Inflammatory macrophage (primary cell): ENCODE measurements at regions not wholly inside any gene's neighbourhood (a gene's known extent, or its start where the extent isn't known, plus 50 kb on each side); places are given as distances from the start of the nearest gene placed in this dataset.

ENCODE experiments used
- DNase-seq, 2 donors: peaks; one replicate each; pipeline ENCODE4 v3.0.0-alpha.2; 2020 to 2022

GRCh38 chr7:26520483-26520882 is 228.8 kb downstream of the SNX10 start:
- no peak for DNase-seq

- no peak for DNase-seq
Measured at GRCh38 chr7:26522633-26523032, 231.0 kb downstream of the SNX10 start.

GRCh38 chr7:26525398-26526264 is 234.0 kb downstream of the SNX10 start:
- DNase-seq = peak; percentile 18 to 20

GRCh38 chr7:26526265-26526587 is 234.6 kb downstream of the SNX10 start:
- no peak for DNase-seq

DNA sequence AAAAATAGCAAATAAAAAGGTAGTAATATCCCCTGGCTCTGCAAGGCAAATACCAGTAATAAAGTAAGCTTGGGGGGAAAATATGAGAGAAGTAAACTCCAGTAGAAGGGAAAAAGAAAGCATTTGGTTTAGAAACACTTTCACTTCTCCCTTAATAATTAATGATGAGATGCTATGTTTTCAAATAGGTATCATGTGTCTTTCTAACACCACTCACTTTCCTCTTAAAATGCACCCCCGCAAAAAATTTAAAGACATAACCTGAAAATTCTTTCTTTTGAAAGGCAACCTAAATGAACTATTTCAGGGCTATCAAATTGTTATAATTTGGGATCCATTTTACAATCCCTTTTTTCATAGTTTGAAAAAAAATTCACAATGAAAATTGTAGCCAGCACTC is 240.3 kb downstream of the SNX10 start:
- no peak for DNase-seq

DNA sequence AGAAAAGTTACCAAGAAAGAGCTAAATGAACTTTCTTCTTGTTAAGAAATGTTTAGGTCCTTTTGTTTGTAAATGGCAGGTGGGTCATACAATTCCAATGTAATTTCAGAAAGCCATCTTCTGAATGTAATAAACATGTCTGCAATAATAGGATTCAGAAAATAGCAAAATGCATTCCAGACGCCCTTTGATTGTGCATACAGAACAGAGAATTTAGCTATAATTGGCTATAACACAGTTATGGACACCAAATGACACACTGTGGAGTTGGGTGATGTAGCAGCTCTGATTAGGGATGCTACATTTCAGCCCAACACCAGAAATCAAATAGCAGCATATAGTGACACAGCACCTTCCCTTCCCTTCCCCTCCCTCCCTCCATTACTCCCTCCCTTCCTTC is 240.8 kb downstream of the SNX10 start:
- DNase-seq = no peak

DNA sequence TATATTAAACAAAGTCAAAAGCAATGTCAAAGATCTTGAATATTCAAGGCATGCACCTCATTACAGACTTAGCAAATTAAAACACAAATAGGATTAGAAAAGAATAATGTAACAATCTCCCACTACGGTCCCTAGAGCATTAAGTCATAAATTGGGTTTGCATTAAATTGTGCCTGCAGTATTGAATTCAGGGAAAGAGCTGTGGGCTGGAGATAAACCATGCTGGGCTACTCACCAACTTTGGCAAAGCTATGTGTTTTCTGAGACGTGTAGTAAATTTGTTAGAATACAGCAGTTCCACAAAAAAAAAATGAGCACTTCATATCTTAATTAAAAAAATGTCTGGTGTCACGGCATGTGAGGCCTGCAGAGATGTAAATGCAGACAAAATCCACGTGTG is 241.6 kb downstream of the SNX10 start:
- DNase-seq = no peak

DNA sequence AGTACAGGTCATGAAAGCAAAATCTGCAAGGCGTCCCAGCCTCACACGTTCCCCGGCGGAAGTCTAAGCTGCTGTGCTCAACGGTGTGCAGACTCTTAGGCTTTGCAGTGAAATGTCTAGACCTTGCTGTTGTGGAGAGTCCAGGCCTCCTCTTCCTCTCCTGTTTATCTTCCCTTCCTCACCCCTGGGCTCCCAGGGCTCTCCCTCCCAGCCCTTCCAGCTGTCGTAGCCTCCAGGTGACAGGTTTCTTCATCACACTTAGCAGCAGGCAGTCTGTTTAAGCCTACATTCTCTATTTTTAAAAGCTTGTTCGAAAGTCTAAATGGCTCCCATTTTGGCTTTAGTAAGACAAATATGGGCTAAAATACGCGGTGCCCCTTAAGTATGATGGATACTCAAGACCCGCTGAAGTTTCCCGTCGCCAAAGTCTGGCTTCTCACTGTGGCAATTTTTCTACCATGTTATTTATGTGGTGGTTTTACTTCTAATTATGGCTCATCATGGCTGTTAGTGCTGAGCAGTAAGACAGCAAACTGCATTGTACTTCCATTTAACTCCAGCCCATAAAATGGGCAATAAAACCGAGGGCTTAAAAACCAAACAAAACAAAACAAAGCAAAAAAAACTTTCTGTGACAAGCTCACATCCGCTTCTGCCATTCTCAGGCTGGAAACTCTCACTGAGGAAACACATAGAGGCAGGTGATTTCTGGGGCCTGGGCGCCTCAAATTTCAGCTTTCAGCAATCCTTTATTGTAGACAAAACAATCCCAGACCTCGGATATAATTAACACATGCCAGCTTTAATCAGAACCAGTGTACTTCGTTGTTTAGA is 243.2 kb downstream of the SNX10 start:
- no peak for DNase-seq

GRCh38 chr7:26535483-26536007 is 243.9 kb downstream of the SNX10 start:
- no peak for DNase-seq

DNA sequence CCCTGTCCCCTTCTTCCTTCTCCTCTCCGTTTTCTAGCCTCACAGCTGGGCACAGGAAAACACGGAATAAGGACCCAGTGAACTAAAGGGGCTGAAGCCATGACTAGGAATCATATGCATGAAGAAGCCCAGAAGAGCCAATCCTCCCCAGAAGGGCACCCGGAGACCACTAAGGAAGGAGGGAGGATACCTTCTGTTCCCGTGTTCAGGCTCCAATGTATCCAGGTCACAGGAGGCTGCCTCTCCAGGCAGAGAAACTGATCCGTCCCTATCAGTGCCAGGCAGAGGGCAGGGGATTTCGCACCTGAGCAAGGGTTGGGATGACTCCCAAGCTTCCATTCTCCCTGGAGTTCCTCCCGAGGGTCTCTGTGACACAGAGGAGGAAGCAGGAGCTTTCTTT is 246.6 kb downstream of the SNX10 start:
- DNase-seq = no peak

GRCh38 chr7:26538689-26539088 is 247.0 kb downstream of the SNX10 start:
- no peak for DNase-seq

GRCh38 chr7:26543340-26543739 is 251.7 kb downstream of the SNX10 start:
- no peak for DNase-seq

- DNase-seq = no peak
Measured at GRCh38 chr7:26543951-26544350, 252.3 kb downstream of the SNX10 start.

- DNase-seq = no peak
Measured at GRCh38 chr7:26546508-26547053, 254.9 kb downstream of the SNX10 start.

GRCh38 chr7:26547156-26547555 is 255.5 kb downstream of the SNX10 start:
- no peak for DNase-seq

DNA sequence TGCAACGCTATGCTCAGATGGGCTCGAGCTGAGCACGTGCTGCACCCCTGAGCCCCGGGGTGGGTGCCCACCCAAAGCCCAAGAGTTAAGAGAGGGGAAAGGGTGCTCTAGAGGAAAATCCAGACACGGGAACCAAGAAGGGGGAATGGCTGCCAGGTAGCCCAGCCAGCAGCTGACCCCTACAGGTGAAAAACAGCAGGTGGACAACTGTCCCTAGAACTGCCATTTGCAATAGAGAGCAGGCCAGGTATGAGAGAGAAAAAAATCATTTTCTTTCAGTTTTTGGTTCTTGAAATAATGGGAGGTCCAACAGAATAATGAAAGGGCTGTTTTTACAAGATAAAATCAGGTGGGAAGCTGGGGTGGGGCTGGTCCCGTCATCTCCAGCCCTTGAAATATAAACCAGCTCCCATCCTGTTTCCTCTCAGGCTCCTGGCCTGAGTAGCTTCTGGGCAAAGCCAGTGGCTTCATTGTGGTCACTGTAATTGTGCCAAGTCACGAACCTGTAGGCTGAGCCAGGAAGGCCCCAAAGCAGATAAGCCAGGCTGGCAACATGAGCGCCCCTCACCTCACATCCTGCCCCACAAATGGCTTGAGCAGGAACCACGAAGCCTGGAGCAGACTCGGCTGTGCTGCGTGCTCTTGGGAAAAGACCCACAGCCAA is 257.8 kb downstream of the SNX10 start:
- DNase-seq = no peak

- DNase-seq = no peak
Measured at GRCh38 chr7:26550492-26550891, 258.8 kb downstream of the SNX10 start.

- no peak for DNase-seq
Measured at GRCh38 chr7:26551740-26552139, 260.1 kb downstream of the SNX10 start.

GRCh38 chr7:26553128-26553527 is 261.5 kb downstream of the SNX10 start:
- no peak for DNase-seq

DNA sequence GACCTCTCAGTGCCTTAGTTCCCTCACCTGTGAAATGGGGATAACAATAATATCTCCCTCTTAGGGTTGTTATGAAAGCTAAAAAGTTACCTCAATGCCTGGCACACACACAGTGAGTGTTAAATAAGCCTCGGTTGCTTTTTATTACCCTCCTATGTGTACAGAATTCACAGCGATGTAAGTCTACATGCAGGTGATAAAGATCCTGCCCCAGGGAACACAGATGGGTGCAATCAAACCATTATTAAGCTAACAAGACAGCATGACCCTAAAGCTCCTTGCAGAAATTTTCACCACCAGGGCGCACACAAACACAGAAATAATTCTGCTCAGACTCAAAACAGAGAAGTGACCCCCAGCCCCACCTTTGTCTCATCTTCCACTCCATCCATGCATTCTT is 261.9 kb downstream of the SNX10 start:
- no peak for DNase-seq

DNA sequence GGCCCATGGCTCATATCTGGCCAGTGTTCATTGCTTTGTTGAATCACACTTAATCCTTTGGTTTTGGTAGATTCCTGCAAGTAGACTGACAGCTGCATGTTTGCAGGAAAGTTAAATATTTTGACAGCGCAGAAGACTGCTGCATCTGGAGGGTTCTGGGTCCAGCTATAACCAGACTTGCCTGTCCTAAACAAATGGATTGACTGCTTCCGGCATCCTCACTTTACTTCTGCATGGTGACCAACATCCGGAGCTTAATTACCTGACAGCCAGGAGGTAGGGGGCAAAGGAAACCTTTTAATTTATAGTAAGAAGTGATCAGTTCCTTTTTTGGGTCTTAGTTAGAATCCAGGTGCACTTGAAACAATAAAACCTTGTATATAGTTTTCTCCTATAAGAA is 263.3 kb downstream of the SNX10 start:
- DNase-seq = no peak

DNA sequence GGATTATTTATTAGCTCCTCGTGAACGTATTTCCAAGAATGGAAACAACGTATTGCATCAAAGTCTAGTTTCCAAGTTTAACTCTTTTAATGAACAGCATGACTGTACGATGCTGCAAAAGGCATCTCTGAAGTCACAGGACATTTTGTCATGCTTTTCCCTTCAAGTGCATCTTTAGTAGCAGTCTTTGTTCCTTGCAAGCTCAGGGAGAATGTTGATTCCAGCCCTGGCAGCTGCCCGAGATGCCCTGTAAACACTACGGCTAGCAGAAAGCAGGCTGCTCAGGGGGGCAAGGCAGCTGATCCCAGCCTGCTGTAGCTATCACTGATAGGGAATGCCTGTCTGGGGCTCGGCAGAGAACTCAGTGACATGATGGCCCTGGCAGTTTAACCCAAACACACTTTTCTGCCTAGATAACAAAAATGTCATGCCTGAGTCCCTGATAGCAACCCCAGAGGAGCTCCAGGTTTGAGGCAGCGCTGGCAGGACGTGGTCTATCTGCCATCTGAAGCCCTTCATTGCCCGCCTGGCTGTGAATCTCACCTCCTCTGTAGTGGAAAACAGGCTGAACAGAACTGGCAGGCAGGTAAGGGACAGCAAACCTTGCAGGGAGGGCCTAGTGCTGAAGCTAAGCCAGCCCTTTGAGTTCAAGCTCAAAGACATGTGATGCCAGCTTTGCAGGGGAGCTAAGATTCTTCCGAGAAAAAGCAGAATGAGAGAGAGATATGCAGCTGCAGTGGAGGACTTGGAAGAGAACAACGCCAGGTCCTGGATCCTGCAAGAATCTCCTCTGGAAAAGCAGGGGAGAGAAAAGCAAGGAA is 264.6 kb downstream of the SNX10 start:
- DNase-seq = no peak
